Neutrophil (primary cell): ENCODE measurements at regions not wholly inside any gene's neighbourhood (a gene's known extent, or its start where the extent isn't known, plus 50 kb on each side); places are given as distances from the start of the nearest gene placed in this dataset.
A peak's percentile ranks its signal among the peaks of the same experiment; 100 is the strongest.

Source experiments
- H3K27ac ChIP-seq: fragments of 200-600 bp; sonication (generic); 2 replicates; pipeline ENCODE4 v1.5.1; 2016; ENCODE audit warnings: mild to moderate bottlenecking, moderate library complexity
- H3K27me3 ChIP-seq: fragments of 200-600 bp; sonication (generic); 2 replicates; pipeline ENCODE4 v1.6.0; 2016; ENCODE audit warnings: mild to moderate bottlenecking
- H3K36me3 ChIP-seq: fragments of 200-600 bp; sonication (generic); 2 replicates; pipeline ENCODE4 v1.5.1; 2017
- H3K4me1 ChIP-seq, 2 experiments: fragments of 200-600 bp in 1 of 2; sonication (generic) in 1 of 2; 1 replicate in 1 of 2; 2 replicates in 1 of 2; pipeline versions ENCODE4 v1.5.1 to v1.6.1; 2013 to 2016; ENCODE audit warnings: low read depth in 1 of 2, low read length in 1 of 2, mild to moderate bottlenecking in 1 of 2, moderate library complexity in 1 of 2; ENCODE audit not compliant: control insufficient read depth in 1 of 2, insufficient read depth in 1 of 2
- H3K4me3 ChIP-seq, 2 experiments: fragments of 200-600 bp in 1 of 2; sonication (generic) in 1 of 2; 1 replicate in 1 of 2; 2 replicates in 1 of 2; pipeline ENCODE4 v1.5.1; 2013 to 2016; ENCODE audit warnings: low read depth in 1 of 2, low read length in 1 of 2, mild to moderate bottlenecking in 1 of 2, moderate library complexity in 1 of 2
- H3K9me3 ChIP-seq: fragments of 200-600 bp; sonication (generic); 2 replicates; pipeline ENCODE4 v1.5.1; 2016
- CTCF ChIP-seq: fragments of 200-600 bp; sonication (generic); IDR thresholded peaks from 2 replicates; pipeline ENCODE4 v1.5.1; 2016; ENCODE audit warnings: antibody characterized with exemption

GRCh38 chr6:8995156-8995555, 559.8 kb upstream of the SLC35B3 start:
- Histone ChIP-seq H3K9me3 (no peaks in the 10 kb centered on the region), H3K27me3 (peaks cover 4% of the 10 kb centered on the region), H3K27ac (no peak overlapping the region), H3K4me3 (no peak overlapping the region), H3K36me3 (no peaks in the 10 kb centered on the region), H3K4me1 (no peaks in the 10 kb centered on the region)
- no peak for TF ChIP-seq CTCF

GRCh38 chr6:8993111-8993510, 557.8 kb upstream of the SLC35B3 start:
- no peak for TF ChIP-seq CTCF
- no peaks in the 10 kb centered on the region for H3K4me1 ChIP-seq
- no peak overlapping the region for H3K27ac ChIP-seq
- H3K36me3 ChIP-seq, result no peaks in the 10 kb centered on the region
- no peak overlapping the region for H3K4me3 ChIP-seq
- H3K27me3 ChIP-seq, result peaks cover 4% of the 10 kb centered on the region
- H3K9me3 ChIP-seq, result no peaks in the 10 kb centered on the region

GRCh38 chr6:8991844-8992243, 556.5 kb upstream of the SLC35B3 start:
- H3K4me1 ChIP-seq, result no peaks in the 10 kb centered on the region

GRCh38 chr6:8990075-8990474, 554.7 kb upstream of the SLC35B3 start:
- Histone ChIP-seq H3K27ac (no peak overlapping the region), H3K36me3 (no peaks in the 10 kb centered on the region), H3K27me3 (peaks cover 5% of the 10 kb centered on the region), H3K4me1 (no peaks in the 10 kb centered on the region), H3K4me3 (no peak overlapping the region), H3K9me3 (no peaks in the 10 kb centered on the region)
- TF ChIP-seq CTCF, result no peak

More at GRCh38 chr6:8991844-8992243, 556.5 kb upstream of the SLC35B3 start:
- Histone ChIP-seq H3K36me3 (no peaks in the 10 kb centered on the region), H3K4me3 (no peak overlapping the region), H3K27ac (no peak overlapping the region), H3K27me3 (no peaks in the 10 kb centered on the region), H3K9me3 (no peaks in the 10 kb centered on the region)
- no peak for TF ChIP-seq CTCF

GRCh38 chr6:8983202-8983688, 547.9 kb upstream of the SLC35B3 start:
- no peaks in the 10 kb centered on the region for H3K36me3 ChIP-seq
- H3K27me3 ChIP-seq, result peaks cover 21% of the 10 kb centered on the region
- no peak overlapping the region for H3K4me3 ChIP-seq
- H3K4me1 ChIP-seq, result peaks cover 0 to 6% of the 10 kb centered on the region in 2 experiments
- no peaks in the 10 kb centered on the region for H3K9me3 ChIP-seq
- no peak overlapping the region for H3K27ac ChIP-seq
- peak; percentile 67 for TF ChIP-seq CTCF

- peaks cover 21% of the 10 kb centered on the region for H3K27me3 ChIP-seq
- peaks cover 0 to 6% of the 10 kb centered on the region in 2 experiments for H3K4me1 ChIP-seq
- no peak overlapping the region for H3K27ac ChIP-seq
- no peaks in the 10 kb centered on the region for H3K9me3 ChIP-seq
- no peaks in the 10 kb centered on the region for H3K36me3 ChIP-seq
- no peak for TF ChIP-seq CTCF
- H3K4me3 ChIP-seq, result no peak overlapping the region
These were observed 547.3 kb upstream of the SLC35B3 start for GRCh38 chr6:8982668-8983067.
